ENCODE measurements at regions not wholly inside any gene's neighbourhood (a gene's known extent, or its start where the extent isn't known, plus 50 kb on each side); places are given as distances from the start of the nearest gene placed in this dataset.

DNA sequence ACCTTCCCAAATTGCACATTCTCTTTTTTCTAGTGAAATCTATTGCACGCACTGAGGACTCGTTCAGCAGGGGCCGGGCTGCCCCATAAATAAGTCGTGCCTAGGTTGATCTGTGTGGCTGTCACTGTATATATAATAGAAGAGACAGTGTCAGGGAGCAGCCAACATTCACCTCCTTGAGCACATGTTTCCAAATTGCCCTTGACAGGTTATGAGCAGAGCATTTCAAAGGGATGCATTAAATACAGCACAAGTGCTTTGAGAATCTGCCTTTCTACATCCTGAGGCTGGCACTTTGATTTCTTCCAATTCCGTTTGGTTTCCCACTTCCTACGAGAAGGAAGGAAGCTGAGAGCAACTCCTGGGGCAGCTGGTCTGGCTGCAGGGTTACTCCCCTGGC, 291.2 kb downstream of the NPIPA8 start:
- Histone ChIP-seq H3K4me1 (ENCODE audit: control insufficient read depth, insufficient read depth, low read length) (no peaks in the 10 kb centered on the region), H3K36me3 (ENCODE audit: control insufficient read depth, insufficient read depth, low read length) (no peaks in the 10 kb centered on the region), H3K4me3 (ENCODE audit: low read length) (no peak overlapping the region), H3K27me3 (ENCODE audit: control insufficient read depth, insufficient read depth, low read length) (no peaks in the 10 kb centered on the region), H3K27ac (ENCODE audit: low read depth, low read length) (no peak overlapping the region), H3K9ac (ENCODE audit: low read length) (no peak overlapping the region)

DNA sequence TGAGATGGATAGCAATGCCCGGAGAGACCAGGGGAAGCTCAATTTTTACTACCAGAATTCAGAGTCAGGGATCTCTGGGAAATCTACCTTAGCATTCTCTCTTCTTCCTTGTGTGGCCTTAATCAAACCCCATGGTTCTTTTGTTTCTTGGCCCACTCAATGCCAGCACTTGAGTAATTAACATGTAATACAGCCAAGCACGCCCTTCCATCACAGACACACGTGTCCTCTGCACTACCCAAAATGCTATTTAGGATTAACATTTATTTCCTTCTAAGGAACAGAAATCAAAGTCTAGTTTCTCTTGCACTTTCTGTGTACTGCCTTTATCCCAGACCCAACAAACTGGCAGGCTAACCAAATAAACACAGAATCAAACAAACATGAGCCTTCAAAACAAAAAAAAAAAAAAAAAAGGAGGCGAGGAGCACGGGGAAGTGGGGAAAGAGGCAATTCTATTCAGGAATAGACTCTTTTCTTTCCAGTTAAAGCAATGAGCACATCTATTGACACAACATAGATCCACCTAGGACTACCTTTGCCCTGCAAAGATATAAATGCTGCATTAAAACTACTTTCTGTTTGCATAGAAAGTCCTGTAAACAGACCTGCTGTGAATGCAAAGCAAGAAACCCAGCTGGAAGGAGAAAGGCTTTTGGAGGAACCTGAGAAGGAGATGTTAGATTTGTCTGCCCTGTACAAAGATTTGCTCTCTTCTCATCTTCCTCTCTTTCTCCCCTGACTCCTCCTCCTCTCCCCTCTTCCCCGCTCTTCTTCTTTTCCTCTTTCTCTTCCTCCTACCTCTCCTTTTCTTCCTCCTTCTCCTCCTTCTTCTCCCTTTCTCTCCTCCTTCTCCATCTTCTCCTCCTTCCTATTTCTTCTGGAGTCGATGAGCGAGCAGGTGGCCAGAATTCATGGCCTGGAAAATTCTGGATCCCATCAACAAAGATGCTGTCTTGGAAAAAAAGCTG, 294.4 kb downstream of the NPIPA8 start:
- no peak overlapping the region for H3K4me3 ChIP-seq (ENCODE audit: low read length)
- no peaks in the 10 kb centered on the region for H3K4me1 ChIP-seq (ENCODE audit: control insufficient read depth, insufficient read depth, low read length)
- no peaks in the 10 kb centered on the region for H3K27me3 ChIP-seq (ENCODE audit: control insufficient read depth, insufficient read depth, low read length)
- H3K27ac ChIP-seq (ENCODE audit: low read depth, low read length), result no peak overlapping the region
- H3K9ac ChIP-seq (ENCODE audit: low read length), result no peak overlapping the region
- H3K36me3 ChIP-seq (ENCODE audit: control insufficient read depth, insufficient read depth, low read length), result no peaks in the 10 kb centered on the region

DNA sequence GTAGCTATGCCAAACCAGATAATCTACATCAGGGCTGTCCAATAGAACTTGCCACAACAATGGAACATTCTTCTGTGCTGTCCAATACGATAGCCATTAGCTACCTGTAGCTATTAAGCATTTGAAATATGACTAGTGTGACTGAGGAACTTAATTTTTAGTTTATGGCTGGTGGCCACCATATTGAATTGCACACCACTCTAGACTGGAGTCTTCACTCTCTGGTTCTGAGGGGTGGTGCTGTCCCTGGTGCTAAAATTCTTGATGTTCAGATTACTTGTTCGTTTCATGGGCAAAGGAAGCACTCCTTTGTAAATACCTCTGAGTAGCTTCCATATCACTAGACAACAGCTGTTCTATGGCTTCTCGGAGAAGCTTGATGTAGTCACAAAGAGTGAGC, 296.6 kb downstream of the NPIPA8 start:
- Histone ChIP-seq H3K36me3 (ENCODE audit: control insufficient read depth, insufficient read depth, low read length) (no peaks in the 10 kb centered on the region), H3K4me1 (ENCODE audit: control insufficient read depth, insufficient read depth, low read length) (no peaks in the 10 kb centered on the region), H3K27ac (ENCODE audit: low read depth, low read length) (no peak overlapping the region), H3K4me3 (ENCODE audit: low read length) (no peak overlapping the region), H3K9ac (ENCODE audit: low read length) (no peak overlapping the region), H3K27me3 (ENCODE audit: control insufficient read depth, insufficient read depth, low read length) (no peaks in the 10 kb centered on the region)

DNA sequence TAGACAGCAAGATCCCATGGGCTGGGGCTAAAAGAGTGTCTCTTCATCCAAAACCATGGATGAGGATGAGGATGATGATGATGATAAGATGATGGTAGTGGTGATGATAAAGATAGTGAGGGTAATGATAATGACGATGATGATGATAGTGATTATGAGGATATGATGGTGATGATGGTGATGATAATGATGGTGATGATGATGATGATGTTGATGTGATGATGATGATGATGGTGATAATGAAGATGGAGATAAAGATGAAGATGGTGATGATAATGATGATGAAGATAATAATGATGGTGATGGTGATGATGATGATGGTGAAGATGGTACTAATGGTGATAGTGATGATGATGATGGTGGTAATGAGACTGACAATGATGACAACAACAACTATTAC, 299.5 kb downstream of the NPIPA8 start:
- Histone ChIP-seq H3K9ac (ENCODE audit: low read length) (no peak overlapping the region), H3K27me3 (ENCODE audit: control insufficient read depth, insufficient read depth, low read length) (no peaks in the 10 kb centered on the region), H3K36me3 (ENCODE audit: control insufficient read depth, insufficient read depth, low read length) (no peaks in the 10 kb centered on the region), H3K27ac (ENCODE audit: low read depth, low read length) (no peak overlapping the region), H3K4me3 (ENCODE audit: low read length) (no peak overlapping the region), H3K4me1 (ENCODE audit: control insufficient read depth, insufficient read depth, low read length) (no peaks in the 10 kb centered on the region)

DNA sequence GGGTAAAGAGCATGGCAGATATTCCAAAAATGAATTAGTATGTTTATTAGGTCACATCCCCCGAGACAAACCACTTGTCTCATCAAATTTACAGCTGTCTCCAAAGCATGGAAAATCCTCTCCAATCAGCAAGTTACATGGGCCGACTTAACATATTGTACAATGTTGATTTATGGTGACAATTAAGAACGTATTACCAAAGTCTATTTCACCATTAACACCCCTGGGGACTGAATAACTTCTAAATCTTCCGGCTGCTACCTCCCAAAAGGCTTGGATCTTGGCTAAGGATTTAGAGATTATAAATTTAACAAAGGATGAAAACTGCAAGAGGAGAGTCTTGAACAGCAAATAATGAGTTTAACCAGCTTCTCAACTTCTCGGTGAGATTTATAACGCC, 311.9 kb downstream of the NPIPA8 start:
- no peaks in the 10 kb centered on the region for H3K36me3 ChIP-seq (ENCODE audit: control insufficient read depth, insufficient read depth, low read length)
- no peak overlapping the region for H3K4me3 ChIP-seq (ENCODE audit: low read length)
- no peaks in the 10 kb centered on the region for H3K4me1 ChIP-seq (ENCODE audit: control insufficient read depth, insufficient read depth, low read length)
- no peak overlapping the region for H3K27ac ChIP-seq (ENCODE audit: low read depth, low read length)
- H3K27me3 ChIP-seq (ENCODE audit: control insufficient read depth, insufficient read depth, low read length), result no peaks in the 10 kb centered on the region
- no peak overlapping the region for H3K9ac ChIP-seq (ENCODE audit: low read length)

DNA sequence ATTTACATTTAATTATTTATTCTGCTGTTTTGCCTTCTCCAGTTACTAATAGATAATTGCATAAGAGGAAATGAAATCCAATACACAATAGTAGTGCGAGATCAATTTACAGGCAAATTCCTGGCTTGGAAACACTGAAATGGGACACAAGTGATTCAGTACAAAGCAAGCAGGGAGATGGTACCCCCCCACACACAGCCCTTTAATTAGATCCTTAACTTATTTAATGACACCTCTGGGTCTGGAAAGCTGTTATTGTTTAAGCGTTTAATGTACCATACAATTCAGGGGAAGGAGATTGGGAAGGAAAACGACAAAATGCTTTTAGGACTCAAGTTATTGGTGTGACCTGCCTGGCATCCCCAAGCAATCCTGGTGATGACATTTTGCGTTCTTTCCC, 318.2 kb downstream of the NPIPA8 start:
- Histone ChIP-seq H3K27ac (ENCODE audit: low read depth, low read length) (no peak overlapping the region), H3K4me3 (ENCODE audit: low read length) (no peak overlapping the region), H3K4me1 (ENCODE audit: control insufficient read depth, insufficient read depth, low read length) (no peaks in the 10 kb centered on the region), H3K36me3 (ENCODE audit: control insufficient read depth, insufficient read depth, low read length) (no peaks in the 10 kb centered on the region), H3K27me3 (ENCODE audit: control insufficient read depth, insufficient read depth, low read length) (no peaks in the 10 kb centered on the region), H3K9ac (ENCODE audit: low read length) (no peak overlapping the region)

DNA sequence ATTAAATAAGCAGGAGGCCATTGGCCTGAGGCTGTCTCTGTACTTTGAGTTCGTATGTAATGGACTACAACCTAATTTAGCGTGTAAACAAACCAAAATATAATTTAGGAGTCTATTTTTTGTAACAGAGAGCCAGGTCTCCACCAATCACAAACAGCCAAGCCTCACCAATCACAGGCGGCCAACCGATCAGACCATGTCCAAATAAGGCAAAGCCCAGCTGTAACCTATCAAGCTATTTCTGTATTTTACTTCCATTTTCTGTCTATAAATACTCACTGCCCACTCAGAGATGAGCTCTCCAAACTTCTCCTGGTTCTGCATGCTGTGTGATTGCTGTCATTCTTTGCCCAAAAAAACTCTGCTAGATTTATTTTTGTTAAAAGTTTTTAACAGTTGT, 322.7 kb downstream of the NPIPA8 start:
- Histone ChIP-seq H3K9ac (ENCODE audit: low read length) (no peak overlapping the region), H3K27ac (ENCODE audit: low read depth, low read length) (no peak overlapping the region), H3K27me3 (ENCODE audit: control insufficient read depth, insufficient read depth, low read length) (no peaks in the 10 kb centered on the region), H3K4me1 (ENCODE audit: control insufficient read depth, insufficient read depth, low read length) (no peaks in the 10 kb centered on the region), H3K4me3 (ENCODE audit: low read length) (no peak overlapping the region), H3K36me3 (ENCODE audit: control insufficient read depth, insufficient read depth, low read length) (no peaks in the 10 kb centered on the region)

DNA sequence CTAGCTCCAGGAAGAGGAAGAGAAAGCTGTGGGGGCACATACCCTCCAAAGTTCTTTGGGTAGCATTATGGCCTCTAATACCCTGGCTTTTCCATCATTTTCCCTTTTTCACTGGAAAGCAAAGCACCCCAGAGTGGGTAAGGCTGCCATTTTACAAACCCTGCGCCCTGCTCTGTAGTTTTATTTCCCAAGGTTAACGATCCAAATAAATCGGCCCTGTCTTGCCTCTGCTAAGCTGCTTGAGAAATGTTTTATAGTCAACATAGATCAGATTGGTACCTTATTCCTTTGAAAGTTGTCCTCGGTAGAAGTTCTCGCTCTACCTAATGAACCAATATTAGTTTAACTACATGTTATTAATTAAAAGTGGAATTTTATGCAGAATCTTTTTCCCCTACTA, 328.2 kb downstream of the NPIPA8 start:
- no peak overlapping the region for H3K4me3 ChIP-seq (ENCODE audit: low read length)
- no peaks in the 10 kb centered on the region for H3K4me1 ChIP-seq (ENCODE audit: control insufficient read depth, insufficient read depth, low read length)
- no peaks in the 10 kb centered on the region for H3K27me3 ChIP-seq (ENCODE audit: control insufficient read depth, insufficient read depth, low read length)
- no peak overlapping the region for H3K9ac ChIP-seq (ENCODE audit: low read length)
- H3K36me3 ChIP-seq (ENCODE audit: control insufficient read depth, insufficient read depth, low read length), result no peaks in the 10 kb centered on the region
- H3K27ac ChIP-seq (ENCODE audit: low read depth, low read length), result no peak overlapping the region

DNA sequence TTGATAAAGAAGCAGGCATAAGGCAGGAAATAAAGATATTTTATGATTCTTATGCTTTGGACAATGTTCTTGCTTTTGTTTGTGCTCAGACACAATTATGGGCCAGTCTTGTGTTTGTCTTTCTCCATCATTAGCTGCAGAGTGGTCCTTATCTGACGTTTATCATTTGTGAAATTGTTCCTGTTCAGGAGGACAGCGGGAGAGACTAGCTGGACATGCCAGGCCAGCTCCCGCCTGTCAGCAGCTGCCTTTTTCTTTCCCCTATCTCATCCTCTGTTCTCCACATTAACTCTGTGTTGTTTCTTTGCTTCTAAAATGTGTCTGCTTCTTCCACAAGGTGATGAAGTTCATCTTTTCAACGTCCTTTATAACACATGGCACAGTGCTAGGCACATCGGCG, 333.5 kb downstream of the NPIPA8 start:
- Histone ChIP-seq H3K27me3 (ENCODE audit: control insufficient read depth, insufficient read depth, low read length) (no peaks in the 10 kb centered on the region), H3K4me3 (ENCODE audit: low read length) (no peak overlapping the region), H3K27ac (ENCODE audit: low read depth, low read length) (no peak overlapping the region), H3K4me1 (ENCODE audit: control insufficient read depth, insufficient read depth, low read length) (no peaks in the 10 kb centered on the region), H3K36me3 (ENCODE audit: control insufficient read depth, insufficient read depth, low read length) (no peaks in the 10 kb centered on the region), H3K9ac (ENCODE audit: low read length) (no peak overlapping the region)

DNA sequence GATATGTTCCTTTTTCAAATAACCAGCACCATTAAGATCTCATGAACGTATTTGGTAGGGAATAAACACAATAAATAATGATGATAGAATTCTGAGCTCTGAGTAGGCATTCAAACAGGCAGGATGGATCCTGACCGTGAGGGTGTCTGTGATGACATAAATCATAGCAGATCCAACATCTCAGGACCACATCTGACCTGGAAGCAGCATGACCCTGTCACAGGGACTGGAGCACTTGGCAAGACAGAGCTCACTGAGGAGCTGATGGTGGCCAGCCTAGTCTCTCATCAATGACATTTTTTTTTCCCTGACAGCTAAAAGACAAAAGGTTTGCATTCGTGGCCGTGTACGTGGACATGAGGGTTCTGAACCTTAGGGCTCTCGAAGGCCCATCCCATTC, 337.5 kb downstream of the NPIPA8 start:
- no peak overlapping the region for H3K27ac ChIP-seq (ENCODE audit: low read depth, low read length)
- H3K4me1 ChIP-seq (ENCODE audit: control insufficient read depth, insufficient read depth, low read length), result no peaks in the 10 kb centered on the region
- H3K4me3 ChIP-seq (ENCODE audit: low read length), result no peak overlapping the region
- H3K27me3 ChIP-seq (ENCODE audit: control insufficient read depth, insufficient read depth, low read length), result no peaks in the 10 kb centered on the region
- no peaks in the 10 kb centered on the region for H3K36me3 ChIP-seq (ENCODE audit: control insufficient read depth, insufficient read depth, low read length)
- no peak overlapping the region for H3K9ac ChIP-seq (ENCODE audit: low read length)

DNA sequence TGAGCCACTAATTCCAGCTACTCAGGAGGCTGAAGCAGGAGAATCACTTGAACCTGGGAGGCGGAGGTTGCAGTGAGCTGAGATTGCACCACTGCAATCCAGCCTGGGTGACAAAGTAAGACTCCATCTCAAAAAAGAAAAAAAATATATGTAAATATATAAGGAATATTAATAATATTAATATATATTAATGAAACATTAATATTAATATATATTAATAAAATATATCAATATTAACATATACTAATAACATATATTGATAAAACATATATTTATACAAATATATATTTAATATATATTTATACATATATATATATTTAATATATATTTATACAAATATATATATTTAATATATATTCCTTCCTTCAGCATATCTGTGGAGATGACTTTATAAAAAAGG, 338.0 kb downstream of the NPIPA8 start:
- Histone ChIP-seq H3K27ac (ENCODE audit: low read depth, low read length) (no peak overlapping the region), H3K4me3 (ENCODE audit: low read length) (no peak overlapping the region), H3K4me1 (ENCODE audit: control insufficient read depth, insufficient read depth, low read length) (no peaks in the 10 kb centered on the region), H3K36me3 (ENCODE audit: control insufficient read depth, insufficient read depth, low read length) (no peaks in the 10 kb centered on the region), H3K9ac (ENCODE audit: low read length) (no peak overlapping the region), H3K27me3 (ENCODE audit: control insufficient read depth, insufficient read depth, low read length) (no peaks in the 10 kb centered on the region)

DNA sequence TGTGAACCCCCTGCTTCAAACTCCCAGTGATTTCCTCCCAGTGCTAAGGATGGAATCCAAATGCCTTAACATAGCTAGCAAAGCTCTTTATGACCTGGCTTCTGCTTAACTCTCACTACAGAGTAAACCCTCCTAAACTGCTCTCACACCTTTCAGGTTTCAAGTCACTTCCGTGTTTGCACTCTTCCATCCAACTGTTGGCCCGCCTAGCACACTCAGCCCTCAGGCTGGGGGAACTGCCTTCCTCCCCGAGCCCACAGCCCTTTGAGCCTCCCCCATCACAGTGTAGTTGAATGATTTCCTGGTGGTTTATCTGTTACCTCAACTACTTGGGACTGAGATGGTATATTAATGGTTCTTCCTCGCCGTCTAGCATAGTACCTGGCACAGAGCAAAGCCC, 342.5 kb downstream of the NPIPA8 start:
- Histone ChIP-seq H3K27ac (ENCODE audit: low read depth, low read length) (no peak overlapping the region), H3K9ac (ENCODE audit: low read length) (no peak overlapping the region), H3K27me3 (ENCODE audit: control insufficient read depth, insufficient read depth, low read length) (no peaks in the 10 kb centered on the region), H3K4me1 (ENCODE audit: control insufficient read depth, insufficient read depth, low read length) (no peaks in the 10 kb centered on the region), H3K4me3 (ENCODE audit: low read length) (no peak overlapping the region), H3K36me3 (ENCODE audit: control insufficient read depth, insufficient read depth, low read length) (no peaks in the 10 kb centered on the region)

DNA sequence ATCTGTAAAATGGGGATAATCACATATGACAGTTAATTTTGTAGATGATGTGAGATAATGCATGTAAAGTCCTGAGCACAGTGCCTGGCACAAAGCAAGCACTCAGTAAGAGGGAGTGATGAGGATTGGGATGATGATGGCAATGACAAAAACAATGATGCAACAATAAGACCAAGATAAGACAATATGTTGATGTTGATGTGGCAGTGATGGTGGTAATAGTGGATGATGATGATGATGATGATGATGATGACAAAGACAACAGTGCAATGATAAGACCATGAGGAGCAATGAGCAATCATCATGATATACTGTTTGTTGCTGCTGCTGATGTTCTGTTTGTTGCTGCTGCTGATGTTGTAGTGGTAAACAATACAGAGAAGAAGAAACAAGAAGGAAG, 344.1 kb downstream of the NPIPA8 start:
- no peak overlapping the region for H3K9ac ChIP-seq (ENCODE audit: low read length)
- H3K4me3 ChIP-seq (ENCODE audit: low read length), result no peak overlapping the region
- H3K4me1 ChIP-seq (ENCODE audit: control insufficient read depth, insufficient read depth, low read length), result no peaks in the 10 kb centered on the region
- no peaks in the 10 kb centered on the region for H3K27me3 ChIP-seq (ENCODE audit: control insufficient read depth, insufficient read depth, low read length)
- no peak overlapping the region for H3K27ac ChIP-seq (ENCODE audit: low read depth, low read length)
- no peaks in the 10 kb centered on the region for H3K36me3 ChIP-seq (ENCODE audit: control insufficient read depth, insufficient read depth, low read length)
